ENCODE measurements at regions not wholly inside any gene's neighbourhood (a gene's known extent, or its start where the extent isn't known, plus 50 kb on each side); places are given as distances from the start of the nearest gene placed in this dataset.
"Not testable (repeated sequence)": the region's sequence is repeated elsewhere in the genome, so short reads cannot be mapped to it uniquely, and the experiment has no call there.

DNA sequence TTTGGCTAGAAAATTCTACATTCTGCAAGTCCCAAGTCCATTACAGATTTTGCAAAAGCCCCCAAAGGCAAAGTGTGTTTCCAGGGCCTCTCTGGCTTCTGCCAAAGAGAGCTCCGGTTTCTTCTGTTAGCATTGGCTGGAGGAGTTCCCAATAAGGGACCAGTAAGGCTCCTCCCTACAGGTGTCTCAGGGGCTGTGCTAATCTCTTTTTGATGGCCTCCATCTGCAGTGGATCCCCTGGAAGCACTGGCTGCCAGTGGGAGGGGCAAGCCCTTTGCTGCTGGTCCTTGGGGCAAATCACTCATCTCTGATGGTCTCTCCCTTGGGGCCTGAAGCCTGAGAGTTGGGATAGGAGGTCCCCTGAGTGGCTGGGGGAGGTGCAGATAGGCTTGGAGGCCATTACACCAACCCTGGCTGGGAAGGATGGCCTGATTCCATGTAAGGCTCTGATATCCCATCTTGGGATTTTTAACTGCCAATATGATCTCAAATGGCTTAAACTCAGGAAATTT lies 89.1 kb upstream of the USP24 start:
- Mint-ChIP-seq H3K36me3 (ENCODE audit: low read depth) (no peaks in the 10 kb centered on the region), H3K27me3 (peaks cover 19% of the 10 kb centered on the region), H3K9me3 (no peaks in the 10 kb centered on the region), H3K4me1 (ENCODE audit: low read depth) (peaks cover 3% of the 10 kb centered on the region), H3K27ac (no peak overlapping the region), H3K4me3 (no peak overlapping the region)
- DNase-seq = no peak

DNA sequence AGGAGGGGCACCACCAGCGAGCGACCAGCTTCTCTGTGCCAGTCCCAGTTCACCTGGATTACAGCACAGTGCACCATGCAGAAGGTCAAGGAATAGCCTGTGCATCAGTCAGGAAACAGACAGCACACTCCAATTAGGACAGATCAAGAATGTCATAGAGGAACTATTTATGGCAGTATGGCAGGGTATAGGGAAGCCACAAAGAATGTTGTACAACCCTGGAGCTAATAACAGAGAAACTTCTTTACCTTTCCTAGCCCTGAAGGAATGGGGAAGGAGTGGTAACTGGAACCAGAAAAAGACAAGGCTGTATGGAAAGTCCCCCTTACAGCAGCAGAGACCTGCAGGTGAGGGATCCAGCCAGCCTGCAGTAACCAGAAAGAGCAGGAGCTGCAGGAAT lies 87.8 kb upstream of the USP24 start:
- Mint-ChIP-seq H3K4me3 (no peak overlapping the region), H3K36me3 (ENCODE audit: low read depth) (no peaks in the 10 kb centered on the region), H3K27ac (no peak overlapping the region), H3K9me3 (no peaks in the 10 kb centered on the region), H3K4me1 (ENCODE audit: low read depth) (peaks cover 3% of the 10 kb centered on the region), H3K27me3 (peaks cover 13% of the 10 kb centered on the region)
- no peak for DNase-seq

DNA sequence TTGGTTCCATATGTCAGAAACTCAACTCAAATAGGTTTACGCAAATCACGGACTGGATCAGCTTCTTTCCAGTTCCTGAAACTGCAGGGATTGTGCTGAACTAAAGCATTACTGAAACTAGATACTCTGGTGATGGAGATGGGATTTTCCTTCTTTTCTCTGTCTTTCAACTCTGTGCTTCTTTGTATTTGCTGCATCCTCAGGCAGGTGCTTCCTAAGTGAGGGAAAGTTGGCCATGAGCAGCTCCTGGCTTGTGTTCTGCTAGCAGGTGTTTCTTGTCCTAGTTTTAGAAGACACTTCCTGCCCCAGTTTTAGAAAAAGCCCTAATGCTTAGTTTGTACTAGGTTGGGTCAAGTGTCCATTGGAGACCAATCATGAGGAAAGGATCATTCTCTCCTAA lies 86.7 kb upstream of the USP24 start:
- no peak for DNase-seq
- H3K4me3 Mint-ChIP-seq = no peak overlapping the region
- H3K36me3 Mint-ChIP-seq (ENCODE audit: low read depth) = no peaks in the 10 kb centered on the region
- H3K9me3 Mint-ChIP-seq = no peaks in the 10 kb centered on the region
- no peak overlapping the region for H3K27ac Mint-ChIP-seq
- peaks cover 9% of the 10 kb centered on the region for H3K27me3 Mint-ChIP-seq
- H3K4me1 Mint-ChIP-seq (ENCODE audit: low read depth) = peaks cover 3% of the 10 kb centered on the region

DNA sequence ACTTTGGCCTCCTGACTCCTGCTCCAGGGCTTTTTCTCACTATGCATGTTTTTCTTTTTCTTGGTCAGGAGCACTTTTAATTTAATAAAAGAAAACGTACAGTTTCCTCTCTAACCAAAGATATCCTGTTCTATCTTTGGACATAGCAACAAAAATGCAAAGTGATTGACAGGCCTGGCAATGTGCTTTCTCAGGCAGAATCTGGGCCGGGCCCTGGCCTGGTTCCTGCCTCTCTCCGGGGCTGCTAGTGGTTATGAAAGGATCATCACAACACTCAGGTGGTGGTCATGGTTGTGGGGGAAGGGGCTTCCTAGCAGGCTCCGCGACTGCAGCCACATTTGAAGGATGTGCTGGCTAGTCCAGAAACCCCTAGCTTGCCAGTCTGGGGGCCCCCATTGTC lies 85.8 kb upstream of the USP24 start:
- Mint-ChIP-seq H3K4me3 (no peak overlapping the region), H3K36me3 (ENCODE audit: low read depth) (no peaks in the 10 kb centered on the region), H3K4me1 (ENCODE audit: low read depth) (peaks cover 3% of the 10 kb centered on the region), H3K27me3 (peaks cover 9% of the 10 kb centered on the region), H3K27ac (no peak overlapping the region), H3K9me3 (peaks cover 2% of the 10 kb centered on the region)
- no peak for DNase-seq

DNA sequence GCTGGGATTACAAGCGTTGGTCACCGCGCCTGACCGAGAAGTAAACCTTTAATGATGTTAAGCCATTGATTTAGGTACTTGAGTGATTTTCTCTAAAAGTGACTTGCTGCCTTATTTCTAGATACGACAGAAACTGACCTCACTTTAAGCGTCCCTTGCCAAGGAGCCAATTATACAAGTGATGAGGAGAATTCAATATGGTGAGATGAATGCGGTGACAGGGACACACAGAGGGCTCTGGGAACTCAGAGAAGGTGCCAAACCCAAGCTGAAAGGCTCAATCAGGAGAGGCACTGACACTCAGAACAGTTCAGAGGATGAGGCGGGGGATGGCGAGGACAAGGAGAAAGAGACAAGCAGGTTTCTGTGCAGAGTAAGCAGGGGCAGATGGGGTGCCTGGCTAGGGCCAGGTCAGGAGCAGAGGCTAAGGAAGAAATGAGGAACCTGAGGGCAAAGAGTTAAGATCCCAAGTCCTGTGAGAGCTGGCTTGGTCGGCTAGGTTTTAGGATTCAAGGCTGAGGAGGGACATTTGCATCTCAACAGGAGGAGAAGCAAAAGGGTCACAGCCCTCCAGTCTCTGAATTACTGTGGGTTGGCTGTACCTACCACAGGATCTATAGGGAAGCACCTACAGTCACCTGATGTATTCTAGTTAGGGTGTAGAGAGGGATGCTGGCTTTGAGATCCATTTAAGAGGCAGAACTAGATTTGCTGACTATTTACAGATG lies 83.2 kb upstream of the USP24 start:
- H3K27ac Mint-ChIP-seq = no peak overlapping the region

DNA sequence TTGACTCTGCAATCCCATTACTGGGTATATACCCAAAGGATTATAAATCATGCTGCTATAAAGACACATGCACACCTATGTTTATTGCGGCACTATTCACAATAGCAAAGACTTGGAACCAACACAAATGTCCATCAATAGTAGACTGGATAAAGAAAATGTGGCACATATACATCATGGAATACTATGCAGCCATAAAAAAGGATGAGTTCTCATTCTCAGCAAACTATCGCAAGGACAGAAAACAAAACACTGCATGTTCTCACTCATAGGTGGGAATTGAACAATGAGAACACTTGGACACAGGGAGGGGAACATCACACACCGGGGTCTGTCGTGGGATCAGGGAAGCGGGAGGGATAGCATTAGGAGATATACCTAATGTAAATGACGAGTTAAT lies 81.1 kb upstream of the USP24 start:
- H3K27me3 Mint-ChIP-seq; H3K9me3 Mint-ChIP-seq; H3K36me3 Mint-ChIP-seq (ENCODE audit: low read depth); DNase-seq; H3K4me1 Mint-ChIP-seq (ENCODE audit: low read depth); H3K27ac Mint-ChIP-seq; H3K4me3 Mint-ChIP-seq: not testable (repeated sequence)

More for the DNA sequence above, 83.2 kb upstream of the USP24 start:
- H3K36me3 Mint-ChIP-seq (ENCODE audit: low read depth) = no peaks in the 10 kb centered on the region
- H3K9me3 Mint-ChIP-seq = peaks cover 2% of the 10 kb centered on the region
- no peaks in the 10 kb centered on the region for H3K4me1 Mint-ChIP-seq (ENCODE audit: low read depth)
- H3K4me3 Mint-ChIP-seq = no peak overlapping the region
- DNase-seq = no peak
- H3K27me3 Mint-ChIP-seq = peaks cover 3% of the 10 kb centered on the region

DNA sequence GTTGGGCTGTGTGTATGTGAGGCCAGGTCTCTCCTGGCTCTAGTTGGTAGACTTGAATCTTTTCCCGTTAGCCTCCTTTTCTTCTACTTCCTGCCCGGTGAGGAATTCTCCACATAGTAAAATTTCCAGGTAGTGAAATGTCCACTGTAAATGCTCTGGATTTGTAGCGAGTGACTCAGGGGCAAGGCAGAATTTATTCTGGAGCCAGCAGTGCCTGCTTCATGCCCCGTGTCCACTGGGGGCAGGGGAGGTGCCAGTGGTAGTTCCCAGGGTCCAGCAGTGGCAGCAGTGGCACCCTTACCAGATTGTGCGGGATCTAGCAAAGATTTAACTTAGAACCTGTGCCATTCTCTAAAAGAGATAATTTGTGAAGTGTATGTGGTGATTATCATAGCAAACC lies 74.5 kb upstream of the USP24 start:
- Mint-ChIP-seq H3K27ac (no peak overlapping the region), H3K4me1 (ENCODE audit: low read depth) (peaks cover 27% of the 10 kb centered on the region), H3K27me3 (peaks cover 7% of the 10 kb centered on the region), H3K36me3 (ENCODE audit: low read depth) (no peaks in the 10 kb centered on the region), H3K9me3 (no peaks in the 10 kb centered on the region), H3K4me3 (no peak overlapping the region)
- no peak for DNase-seq

DNA sequence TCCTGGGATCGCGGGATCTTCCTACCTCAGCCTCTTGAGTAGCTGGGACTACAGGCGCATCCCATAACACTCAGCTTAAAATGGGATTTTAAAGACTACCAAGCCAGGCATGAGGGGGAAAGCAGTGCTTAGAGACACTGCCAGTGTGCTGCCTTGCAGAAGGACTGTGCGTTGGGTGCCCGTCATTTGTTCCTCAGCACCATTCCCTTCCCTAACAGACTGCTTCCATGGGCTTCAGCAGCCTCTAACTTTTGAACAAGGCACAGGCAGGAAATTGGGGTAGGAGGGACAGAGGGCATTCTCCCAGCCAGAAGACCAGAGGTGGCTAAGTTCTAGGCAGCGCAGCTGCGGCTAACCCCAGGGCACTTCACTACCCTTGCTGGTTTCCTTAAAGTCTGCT lies 73.9 kb upstream of the USP24 start:
- no peaks in the 10 kb centered on the region for H3K36me3 Mint-ChIP-seq (ENCODE audit: low read depth)
- DNase-seq = no peak
- no peaks in the 10 kb centered on the region for H3K9me3 Mint-ChIP-seq
- no peak overlapping the region for H3K27ac Mint-ChIP-seq
- peaks cover 27% of the 10 kb centered on the region for H3K4me1 Mint-ChIP-seq (ENCODE audit: low read depth)
- H3K27me3 Mint-ChIP-seq = peaks cover 7% of the 10 kb centered on the region
- no peak overlapping the region for H3K4me3 Mint-ChIP-seq

DNA sequence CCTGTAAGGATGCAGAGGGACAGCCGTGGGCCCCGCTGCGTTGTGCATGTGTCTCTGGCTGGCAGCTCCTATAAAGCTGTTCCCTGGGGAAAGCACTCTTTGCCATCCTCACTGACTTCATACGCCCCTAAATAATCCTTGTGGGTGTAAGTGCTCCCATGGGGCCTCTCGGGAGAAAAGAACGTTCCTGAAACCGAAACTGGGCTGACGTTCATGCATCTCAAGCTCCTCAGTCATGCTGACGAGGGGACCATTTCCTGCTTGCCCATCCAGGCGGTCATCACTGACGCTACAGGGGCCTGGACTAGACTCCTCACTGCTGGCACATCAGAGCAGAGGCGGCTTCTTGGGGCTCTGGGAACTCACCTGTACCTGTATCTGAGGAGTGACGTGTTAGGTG lies 73.1 kb upstream of the USP24 start:
- peaks cover 8% of the 10 kb centered on the region for H3K27me3 Mint-ChIP-seq
- H3K9me3 Mint-ChIP-seq = no peaks in the 10 kb centered on the region
- H3K27ac Mint-ChIP-seq = no peak overlapping the region
- H3K36me3 Mint-ChIP-seq (ENCODE audit: low read depth) = no peaks in the 10 kb centered on the region
- peaks cover 27% of the 10 kb centered on the region for H3K4me1 Mint-ChIP-seq (ENCODE audit: low read depth)
- H3K4me3 Mint-ChIP-seq = no peak overlapping the region
- no peak for DNase-seq

DNA sequence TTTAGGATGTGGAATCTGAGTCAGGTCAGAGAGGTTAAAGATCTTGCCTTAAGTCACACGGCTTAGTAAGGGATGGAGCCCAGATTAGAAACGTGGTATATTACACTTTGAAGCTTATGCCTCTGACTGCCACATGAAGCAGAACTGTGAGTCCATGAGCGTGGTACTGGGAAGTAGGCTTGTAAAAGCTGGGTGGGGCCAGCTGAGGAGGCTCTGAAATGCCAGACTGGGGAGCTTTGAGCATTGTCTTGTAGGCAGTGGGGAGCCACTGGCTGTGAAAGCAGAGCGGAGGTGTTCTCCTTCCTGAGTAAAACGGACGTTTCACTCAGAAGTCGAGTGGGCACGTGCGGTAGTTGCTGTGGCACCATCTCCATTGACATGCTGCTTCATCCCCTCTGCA lies 72.6 kb upstream of the USP24 start:
- H3K4me1 Mint-ChIP-seq (ENCODE audit: low read depth) = peaks cover 27% of the 10 kb centered on the region
- H3K27ac Mint-ChIP-seq = peak overlapping the region; percentile 81
- H3K9me3 Mint-ChIP-seq = no peaks in the 10 kb centered on the region
- no peak overlapping the region for H3K4me3 Mint-ChIP-seq
- DNase-seq = no peak
- peaks cover 8% of the 10 kb centered on the region for H3K27me3 Mint-ChIP-seq
- H3K36me3 Mint-ChIP-seq (ENCODE audit: low read depth) = no peaks in the 10 kb centered on the region

DNA sequence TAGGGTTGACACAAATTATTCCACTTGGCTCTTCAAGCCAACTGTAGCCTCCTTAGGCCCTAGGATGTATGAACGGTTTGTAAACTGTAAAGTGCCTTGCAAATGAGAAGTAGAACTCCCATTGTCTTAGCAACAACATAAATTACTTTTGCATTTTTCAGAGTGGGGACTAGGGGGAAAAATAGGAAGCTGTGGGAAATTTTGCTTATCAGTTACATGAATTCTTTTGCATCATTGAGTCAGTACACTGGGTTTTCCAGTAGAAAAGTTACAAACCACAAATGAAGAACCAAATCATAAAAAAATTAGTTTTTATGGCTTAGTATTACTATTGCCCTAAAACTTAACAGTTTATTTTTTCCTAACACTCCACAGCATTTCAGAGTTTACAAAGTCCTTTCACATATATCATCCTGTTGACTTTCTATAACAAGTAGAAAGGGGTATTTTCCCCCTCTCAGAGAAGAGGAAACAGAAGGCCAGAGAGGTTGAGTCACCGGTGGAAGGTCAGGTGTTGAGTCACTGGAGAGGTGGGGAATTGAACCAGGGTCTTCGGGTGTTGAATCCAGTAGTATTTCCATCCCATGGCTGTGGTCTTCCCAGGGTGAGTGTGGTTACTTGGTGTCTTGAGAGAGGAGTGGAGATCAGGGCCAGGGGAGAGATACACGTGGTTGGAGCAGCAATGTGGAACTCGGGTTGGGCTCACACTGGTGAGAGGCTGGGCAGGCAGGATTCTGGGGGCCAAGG lies 71.9 kb upstream of the USP24 start:
- no peak overlapping the region for H3K4me3 Mint-ChIP-seq
- no peak for DNase-seq
- H3K27ac Mint-ChIP-seq = peak overlapping the region; percentile 81

DNA sequence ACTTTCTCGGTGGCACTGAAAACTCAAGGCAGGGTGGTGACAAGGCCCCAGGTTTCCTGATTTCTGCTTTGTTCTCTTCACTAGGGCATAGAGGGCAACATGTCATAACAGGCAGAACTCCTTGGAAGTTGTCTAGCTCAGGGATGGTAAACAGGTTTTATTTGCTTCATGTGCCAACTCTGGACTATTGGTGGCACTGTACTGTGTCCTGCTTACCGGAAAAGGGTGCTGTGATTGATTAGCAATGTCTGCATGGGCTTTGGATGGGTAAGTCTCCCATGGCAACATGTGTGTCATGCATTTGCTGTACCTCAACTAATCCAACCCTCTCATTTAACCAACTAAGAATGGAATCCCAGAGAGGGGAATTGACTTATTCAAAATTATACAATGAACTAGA lies 70.7 kb upstream of the USP24 start:
- no peaks in the 10 kb centered on the region for H3K9me3 Mint-ChIP-seq
- H3K36me3 Mint-ChIP-seq (ENCODE audit: low read depth) = no peaks in the 10 kb centered on the region
- DNase-seq = no peak
- no peak overlapping the region for H3K27ac Mint-ChIP-seq
- peaks cover 27% of the 10 kb centered on the region for H3K4me1 Mint-ChIP-seq (ENCODE audit: low read depth)
- H3K27me3 Mint-ChIP-seq = peaks cover 4% of the 10 kb centered on the region
- H3K4me3 Mint-ChIP-seq = no peak overlapping the region

More for the DNA sequence above, 71.9 kb upstream of the USP24 start:
- no peaks in the 10 kb centered on the region for H3K36me3 Mint-ChIP-seq (ENCODE audit: low read depth)
- H3K4me1 Mint-ChIP-seq (ENCODE audit: low read depth) = peaks cover 27% of the 10 kb centered on the region
- H3K9me3 Mint-ChIP-seq = no peaks in the 10 kb centered on the region
- peaks cover 4% of the 10 kb centered on the region for H3K27me3 Mint-ChIP-seq

DNA sequence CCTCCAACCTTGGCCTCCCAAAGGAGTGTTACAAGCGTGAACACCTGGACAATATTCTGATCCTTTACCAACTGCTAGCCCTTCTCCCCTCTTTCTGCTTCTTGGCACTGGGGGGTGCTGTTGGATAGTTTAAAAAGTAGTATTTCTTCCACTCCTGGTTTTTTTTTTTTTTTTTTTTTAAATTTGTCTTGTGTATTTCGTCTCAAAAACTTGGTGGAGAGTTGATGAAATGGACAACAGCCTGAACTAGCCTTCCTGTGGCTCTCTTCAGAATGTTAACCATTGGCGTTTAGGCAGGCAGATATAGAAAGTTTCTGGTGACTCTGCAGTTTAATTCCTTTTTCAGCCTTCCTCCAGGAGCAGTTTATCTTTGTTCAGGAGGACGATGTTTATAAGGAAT lies 69.7 kb upstream of the USP24 start:
- H3K36me3 Mint-ChIP-seq (ENCODE audit: low read depth) = no peaks in the 10 kb centered on the region
- H3K9me3 Mint-ChIP-seq = no peaks in the 10 kb centered on the region
- H3K4me1 Mint-ChIP-seq (ENCODE audit: low read depth) = peaks cover 27% of the 10 kb centered on the region
- H3K4me3 Mint-ChIP-seq = no peak overlapping the region
- no peak for DNase-seq
- H3K27me3 Mint-ChIP-seq = peaks cover 4% of the 10 kb centered on the region
- no peak overlapping the region for H3K27ac Mint-ChIP-seq

DNA sequence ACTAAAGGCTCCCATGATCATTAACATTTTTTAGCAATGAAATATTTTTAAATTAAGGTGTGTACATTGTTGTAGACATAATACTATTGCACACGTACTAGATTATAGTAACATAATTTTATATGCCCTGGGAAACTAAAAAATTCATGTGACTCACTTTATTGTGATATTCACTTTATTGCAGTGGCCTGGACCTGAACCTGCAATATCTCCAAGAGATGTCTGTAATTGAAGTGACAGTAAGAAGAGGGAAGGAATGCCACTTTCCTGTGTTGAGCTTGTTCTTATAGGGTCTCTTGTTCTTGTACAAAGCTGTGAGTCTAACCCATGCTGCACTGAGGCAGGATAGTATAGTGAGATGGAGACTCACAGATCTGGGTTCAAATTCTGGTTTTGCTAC lies 66.9 kb upstream of the USP24 start:
- no peak overlapping the region for H3K27ac Mint-ChIP-seq
- no peak for DNase-seq
- H3K36me3 Mint-ChIP-seq (ENCODE audit: low read depth) = no peaks in the 10 kb centered on the region
- H3K9me3 Mint-ChIP-seq = no peaks in the 10 kb centered on the region
- no peak overlapping the region for H3K4me3 Mint-ChIP-seq
- peaks cover 4% of the 10 kb centered on the region for H3K27me3 Mint-ChIP-seq
- peaks cover 24% of the 10 kb centered on the region for H3K4me1 Mint-ChIP-seq (ENCODE audit: low read depth)

DNA sequence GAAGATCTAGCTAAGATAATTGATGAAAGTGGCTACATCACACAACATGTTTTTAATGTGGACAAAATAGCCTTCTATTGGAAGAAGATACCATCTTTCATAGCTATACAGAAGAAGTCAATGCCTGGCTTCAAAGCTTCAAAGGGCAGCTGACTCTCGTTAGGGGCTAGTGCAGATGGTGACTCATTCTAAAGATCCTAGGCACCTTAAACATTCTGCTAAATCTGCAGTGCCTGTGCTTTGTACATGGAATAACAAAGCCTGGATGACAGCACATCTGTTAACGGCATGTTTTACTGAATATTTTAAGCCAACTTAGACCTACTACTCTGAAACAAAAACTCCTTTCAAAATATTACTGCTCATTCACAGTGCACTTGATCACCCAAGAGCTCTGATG lies 65.6 kb upstream of the USP24 start:
- Mint-ChIP-seq H3K27ac (no peak overlapping the region), H3K9me3 (no peaks in the 10 kb centered on the region), H3K4me3 (no peak overlapping the region), H3K4me1 (ENCODE audit: low read depth) (peaks cover 23% of the 10 kb centered on the region), H3K36me3 (ENCODE audit: low read depth) (no peaks in the 10 kb centered on the region), H3K27me3 (peaks cover 4% of the 10 kb centered on the region)
- DNase-seq = no peak

Measured in activated T-cell treated with anti-CD3 and anti-CD28 coated beads, Interleukin-2, amount 50 U/mL, for 24 hours (primary cell).